ENCODE measurements at regions not wholly inside any gene's neighbourhood (a gene's known extent, or its start where the extent isn't known, plus 50 kb on each side); places are given as distances from the start of the nearest gene placed in this dataset.

DNA sequence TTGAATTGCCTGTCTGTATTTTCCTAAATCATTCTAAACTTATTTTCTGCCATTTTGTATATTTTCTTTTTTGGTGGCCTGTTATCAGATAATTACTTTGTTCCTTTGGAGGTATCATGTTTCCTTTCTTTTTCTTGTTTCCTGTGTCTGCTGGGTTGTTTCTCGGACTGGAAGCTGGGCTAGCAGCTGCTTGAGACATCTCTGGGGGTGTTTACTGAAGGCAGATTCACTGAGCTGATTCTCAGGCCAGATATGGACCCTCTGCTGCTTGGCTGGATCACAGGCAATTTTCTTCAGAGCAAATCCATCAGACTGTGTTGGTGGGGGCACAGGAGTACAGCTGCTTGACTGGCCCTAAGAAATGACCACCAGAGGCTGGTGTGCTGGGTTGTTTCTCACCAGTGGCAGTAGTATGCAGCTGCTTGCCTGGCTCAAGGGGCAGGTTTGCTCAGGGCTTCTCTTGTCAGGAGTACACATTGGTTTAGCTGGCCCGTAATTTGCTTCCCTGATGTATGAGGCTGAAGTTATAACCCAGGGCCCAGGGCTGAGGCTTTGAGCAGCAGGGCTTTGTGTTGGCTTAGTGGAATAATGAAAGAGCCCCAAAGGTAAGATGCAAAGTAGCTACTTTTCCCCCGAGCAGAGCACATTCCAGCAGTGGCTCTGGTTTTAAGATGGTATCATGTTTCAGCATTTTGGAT, 680.6 kb downstream of the TECRL start:
- DNase-seq (ENCODE audit: extremely low read depth, insufficient read length): no peak
- H3K4me3 ChIP-seq (replicated peaks; ENCODE audit: low read depth, low read length): no peak overlapping the region
- no peaks in the 10 kb centered on the region for H3K27me3 ChIP-seq (replicated peaks; ENCODE audit: control insufficient read depth, insufficient read depth, low read length)
- no peaks in the 10 kb centered on the region for H3K36me3 ChIP-seq (ENCODE audit: control insufficient read depth, insufficient read depth, low read length)
- TF ChIP-seq, protein P1, sequence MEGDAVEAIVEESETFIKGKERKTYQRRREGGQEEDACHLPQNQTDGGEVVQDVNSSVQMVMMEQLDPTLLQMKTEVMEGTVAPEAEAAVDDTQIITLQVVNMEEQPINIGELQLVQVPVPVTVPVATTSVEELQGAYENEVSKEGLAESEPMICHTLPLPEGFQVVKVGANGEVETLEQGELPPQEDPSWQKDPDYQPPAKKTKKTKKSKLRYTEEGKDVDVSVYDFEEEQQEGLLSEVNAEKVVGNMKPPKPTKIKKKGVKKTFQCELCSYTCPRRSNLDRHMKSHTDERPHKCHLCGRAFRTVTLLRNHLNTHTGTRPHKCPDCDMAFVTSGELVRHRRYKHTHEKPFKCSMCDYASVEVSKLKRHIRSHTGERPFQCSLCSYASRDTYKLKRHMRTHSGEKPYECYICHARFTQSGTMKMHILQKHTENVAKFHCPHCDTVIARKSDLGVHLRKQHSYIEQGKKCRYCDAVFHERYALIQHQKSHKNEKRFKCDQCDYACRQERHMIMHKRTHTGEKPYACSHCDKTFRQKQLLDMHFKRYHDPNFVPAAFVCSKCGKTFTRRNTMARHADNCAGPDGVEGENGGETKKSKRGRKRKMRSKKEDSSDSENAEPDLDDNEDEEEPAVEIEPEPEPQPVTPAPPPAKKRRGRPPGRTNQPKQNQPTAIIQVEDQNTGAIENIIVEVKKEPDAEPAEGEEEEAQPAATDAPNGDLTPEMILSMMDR (IDR thresholded peaks at IDR 0.05; ENCODE audit: insufficient read depth, low read length, poor library complexity, severe bottlenecking): no peak

DNA sequence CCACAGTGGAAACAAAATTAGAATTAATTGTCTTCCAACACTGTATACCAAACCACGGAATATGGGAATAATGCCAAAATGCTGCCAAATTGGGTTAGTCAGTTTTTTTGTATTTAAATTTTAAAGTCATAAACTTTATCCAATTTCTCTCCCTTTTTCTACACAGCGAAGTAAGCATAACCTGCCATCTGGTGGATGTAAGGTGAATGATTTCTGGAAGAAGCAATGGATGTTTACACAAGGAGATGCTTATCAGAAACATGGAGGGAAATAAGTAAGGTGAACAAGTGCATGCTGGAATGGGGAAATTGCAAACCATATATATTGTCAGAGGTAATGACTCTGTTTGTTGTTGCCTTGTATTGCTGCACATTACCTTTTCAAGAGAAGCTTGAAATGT, 691.9 kb downstream of the TECRL start:
- DNase-seq (ENCODE audit: extremely low read depth, insufficient read length): no peak
- H3K27me3 ChIP-seq (replicated peaks; ENCODE audit: control insufficient read depth, insufficient read depth, low read length): no peaks in the 10 kb centered on the region
- TF ChIP-seq, protein P1 (IDR thresholded peaks at IDR 0.05; ENCODE audit: insufficient read depth, low read length, poor library complexity, severe bottlenecking): no peak

DNA sequence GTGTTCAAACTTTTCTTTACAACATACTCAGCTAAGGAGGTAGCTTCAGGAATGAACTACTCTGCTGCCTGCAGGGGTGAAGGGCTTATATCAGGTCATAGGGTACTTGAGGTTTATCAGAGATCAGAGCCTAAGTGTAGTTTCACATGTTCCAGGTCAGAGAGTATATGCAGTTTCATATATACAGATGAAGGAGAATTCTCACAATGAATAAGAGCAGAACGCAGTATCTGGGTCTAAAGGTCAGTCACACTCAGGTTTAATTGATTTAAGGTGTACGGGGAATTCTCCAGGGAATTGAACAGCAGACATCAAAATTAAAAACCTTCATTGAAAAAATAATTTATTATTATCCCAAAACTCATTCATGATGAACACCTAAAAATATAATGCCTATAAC, 700.6 kb downstream of the TECRL start:
- Histone ChIP-seq H3K36me3 (ENCODE audit: control insufficient read depth, insufficient read depth, low read length) (no peaks in the 10 kb centered on the region), H3K27me3 (replicated peaks; ENCODE audit: control insufficient read depth, insufficient read depth, low read length) (no peaks in the 10 kb centered on the region), H3K4me3 (replicated peaks; ENCODE audit: low read depth, low read length) (no peak overlapping the region)
- DNase-seq (ENCODE audit: extremely low read depth, insufficient read length): no peak
- TF ChIP-seq, protein P1 (IDR thresholded peaks at IDR 0.05; ENCODE audit: insufficient read depth, low read length, poor library complexity, severe bottlenecking): no peak

More for the DNA sequence above, 691.9 kb downstream of the TECRL start:
- Histone ChIP-seq H3K4me3 (replicated peaks; ENCODE audit: low read depth, low read length) (no peak overlapping the region), H3K36me3 (ENCODE audit: control insufficient read depth, insufficient read depth, low read length) (no peaks in the 10 kb centered on the region)

DNA sequence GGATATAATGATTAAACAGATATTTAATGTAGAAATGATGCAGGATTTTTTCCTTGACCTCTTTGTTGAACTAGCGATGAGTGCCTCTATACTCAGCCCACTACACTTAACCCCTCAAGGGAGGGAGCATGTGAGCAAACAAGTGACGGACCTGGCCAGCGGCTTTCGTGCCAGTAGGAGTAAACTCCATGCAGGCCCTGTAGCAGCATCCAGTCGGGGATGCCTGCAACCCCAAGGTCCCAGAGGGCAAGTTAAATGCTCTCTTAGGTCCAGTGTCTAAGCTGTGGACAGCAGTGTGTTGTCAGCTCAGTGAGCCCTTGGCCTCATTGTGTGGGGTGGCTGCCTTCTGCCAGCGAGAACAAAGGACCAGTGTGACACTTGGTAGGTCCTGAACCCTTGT, 708.7 kb downstream of the TECRL start:
- H3K4me3 ChIP-seq (replicated peaks; ENCODE audit: low read depth, low read length): no peak overlapping the region
- H3K36me3 ChIP-seq (ENCODE audit: control insufficient read depth, insufficient read depth, low read length): no peaks in the 10 kb centered on the region
- H3K27me3 ChIP-seq (replicated peaks; ENCODE audit: control insufficient read depth, insufficient read depth, low read length): no peaks in the 10 kb centered on the region
- DNase-seq (ENCODE audit: extremely low read depth, insufficient read length): no peak
- TF ChIP-seq, protein P1 (IDR thresholded peaks at IDR 0.05; ENCODE audit: insufficient read depth, low read length, poor library complexity, severe bottlenecking): no peak

DNA sequence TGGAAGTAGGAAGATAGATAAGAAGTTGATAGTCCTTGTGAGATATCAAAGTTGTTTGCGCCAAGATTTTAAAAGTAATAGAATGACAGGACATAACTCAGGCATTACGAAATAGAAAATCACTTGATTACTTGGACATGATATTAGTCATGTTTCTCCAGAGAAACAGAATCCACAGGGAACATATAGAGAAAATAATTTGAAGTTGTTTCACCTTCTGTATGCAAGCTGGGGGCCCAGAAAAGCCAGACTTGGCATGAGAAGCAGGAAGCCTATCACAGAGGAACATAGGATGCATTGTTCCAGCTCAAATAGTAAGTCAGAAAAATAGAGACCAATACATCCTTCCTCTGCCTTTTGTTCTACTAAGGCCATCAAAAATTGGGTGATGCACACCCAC, 715.9 kb downstream of the TECRL start:
- Histone ChIP-seq H3K4me3 (replicated peaks; ENCODE audit: low read depth, low read length) (no peak overlapping the region), H3K27me3 (replicated peaks; ENCODE audit: control insufficient read depth, insufficient read depth, low read length) (no peaks in the 10 kb centered on the region), H3K36me3 (ENCODE audit: control insufficient read depth, insufficient read depth, low read length) (no peaks in the 10 kb centered on the region)
- no peak for DNase-seq (ENCODE audit: extremely low read depth, insufficient read length)
- TF ChIP-seq, protein P1 (IDR thresholded peaks at IDR 0.05; ENCODE audit: insufficient read depth, low read length, poor library complexity, severe bottlenecking): no peak

Data from GM06990 (cell line).